RWPE2 (cell line): ENCODE measurements at regions not wholly inside any gene's neighbourhood (a gene's known extent, or its start where the extent isn't known, plus 50 kb on each side); places are given as distances from the start of the nearest gene placed in this dataset.
A peak's percentile ranks its signal among the peaks of the same experiment; 100 is the strongest.

Experiments
- ATAC-seq: fragments of 200-7000 bp; cut with Tn5 transposase; 3 replicates; pipeline ENCODE4 v1.9.1; 2021; ENCODE audit warnings: low read depth
- DNase-seq: peaks from one replicate; pipeline ENCODE4 v3.0.0-alpha.2; 2020; ENCODE audit warnings: low spot score
- H3K27ac ChIP-seq: fragments of 450-650 bp; 2 replicates; pipeline ENCODE4 v1.5.1; 2017; ENCODE audit warnings: mild to moderate bottlenecking; ENCODE audit not compliant: poor library complexity, severe bottlenecking
- H3K27me3 ChIP-seq: fragments of 250-450 bp; sonication (Bioruptor Pico); 2 replicates; pipeline ENCODE4 v1.5.1; 2021; ENCODE audit warnings: mild to moderate bottlenecking, moderate library complexity; ENCODE audit not compliant: insufficient read depth, poor library complexity, severe bottlenecking
- H3K36me3 ChIP-seq: fragments of 250-450 bp; sonication (Bioruptor Pico); 2 replicates; pipeline ENCODE4 v1.5.1; 2020; ENCODE audit warnings: low read depth, mild to moderate bottlenecking, moderate library complexity
- H3K4me1 ChIP-seq: fragments of 250-450 bp; sonication (Bioruptor Pico); 2 replicates; pipeline ENCODE4 v1.5.1; 2021; ENCODE audit warnings: mild to moderate bottlenecking, moderate library complexity; ENCODE audit not compliant: insufficient read depth, poor library complexity, severe bottlenecking
- H3K4me3 ChIP-seq: fragments of 250-450 bp; sonication (Bioruptor Pico); 2 replicates; pipeline ENCODE4 v1.5.1; 2021; ENCODE audit warnings: mild to moderate bottlenecking, moderate library complexity; ENCODE audit not compliant: severe bottlenecking
- H3K9me3 ChIP-seq: fragments of 250-450 bp; sonication (Bioruptor Pico); 2 replicates; pipeline ENCODE4 v1.5.1; 2021; ENCODE audit warnings: mild to moderate bottlenecking, moderate library complexity; ENCODE audit not compliant: severe bottlenecking
- CTCF ChIP-seq: fragments of 450-650 bp; IDR thresholded peaks from one replicate; pipeline ENCODE4 v1.5.1; 2017; ENCODE audit warnings: mild to moderate bottlenecking, moderate library complexity; ENCODE audit not compliant: poor library complexity, severe bottlenecking

GRCh38 chr14:29220566-29220965 lies 454.0 kb downstream of the FOXG1 start:
- TF ChIP-seq CTCF: no peak
- H3K4me3 ChIP-seq: no peak overlapping the region
- H3K36me3 ChIP-seq: no peaks in the 10 kb centered on the region
- no peaks in the 10 kb centered on the region for H3K9me3 ChIP-seq
- ATAC-seq: no peak
- no peak overlapping the region for H3K27ac ChIP-seq
- peaks cover 21% of the 10 kb centered on the region for H3K4me1 ChIP-seq
- DNase-seq: no peak
- peaks cover 9% of the 10 kb centered on the region for H3K27me3 ChIP-seq

DNA sequence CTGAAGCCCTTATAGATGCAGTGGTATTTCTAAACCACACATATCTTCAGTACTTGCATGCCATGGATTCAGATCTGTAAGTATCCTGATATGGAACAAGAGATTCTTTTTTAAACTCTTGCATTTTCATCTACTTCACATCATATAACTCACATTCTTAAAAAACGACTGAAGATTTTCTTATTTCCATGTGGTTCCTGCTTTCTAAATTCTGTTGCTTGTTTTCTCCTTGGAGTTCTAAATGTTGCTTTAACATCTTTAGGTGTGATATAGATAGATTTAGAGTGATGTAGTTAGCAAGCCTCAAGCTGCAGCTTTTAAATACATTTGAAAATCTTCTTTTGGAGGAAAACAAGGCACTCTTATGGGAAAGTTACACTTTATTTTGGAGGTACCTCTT lies 455.4 kb downstream of the FOXG1 start:
- TF ChIP-seq CTCF: no peak
- Histone ChIP-seq H3K27ac (no peak overlapping the region), H3K27me3 (peaks cover 9% of the 10 kb centered on the region), H3K4me3 (no peak overlapping the region), H3K4me1 (peaks cover 7% of the 10 kb centered on the region), H3K36me3 (no peaks in the 10 kb centered on the region), H3K9me3 (no peaks in the 10 kb centered on the region)
- no peak for ATAC-seq
- DNase-seq: no peak

DNA sequence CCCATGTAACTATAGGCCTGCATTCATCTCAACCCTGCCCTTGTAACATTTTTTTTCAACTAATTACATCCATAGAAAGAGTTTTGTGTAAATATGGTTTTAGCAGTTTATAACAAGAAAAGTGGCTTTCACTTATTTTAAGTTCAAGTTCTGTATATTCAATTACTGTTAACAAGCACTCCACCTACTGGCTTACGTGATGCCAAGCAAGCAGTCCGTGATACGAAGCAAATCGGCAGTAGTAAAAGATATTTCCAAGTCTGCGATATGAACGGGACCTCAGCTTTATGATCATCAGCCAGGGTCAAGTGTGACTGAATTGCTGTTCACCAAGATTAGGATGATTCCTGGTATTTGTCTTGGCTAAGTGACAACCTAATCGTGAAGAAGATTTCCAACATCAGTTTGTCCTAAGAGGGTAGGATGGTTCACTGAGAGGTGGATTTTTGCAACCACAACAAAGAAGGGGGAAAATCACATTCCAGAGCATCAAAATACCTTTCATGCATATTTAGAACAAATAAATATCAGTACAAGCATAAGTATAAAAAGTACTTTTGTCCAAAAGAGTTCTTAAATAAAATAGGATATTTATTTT lies 456.2 kb downstream of the FOXG1 start:
- Histone ChIP-seq H3K4me3 (no peak overlapping the region), H3K27me3 (peaks cover 9% of the 10 kb centered on the region), H3K9me3 (no peaks in the 10 kb centered on the region), H3K4me1 (no peaks in the 10 kb centered on the region), H3K36me3 (no peaks in the 10 kb centered on the region), H3K27ac (no peak overlapping the region)
- DNase-seq: no peak
- ATAC-seq: peak; percentile 75; the same call in 2 of the 3 replicates
- TF ChIP-seq CTCF: peak; percentile 94

GRCh38 chr14:29223947-29224346 lies 457.4 kb downstream of the FOXG1 start:
- H3K36me3 ChIP-seq: no peaks in the 10 kb centered on the region
- H3K9me3 ChIP-seq: no peaks in the 10 kb centered on the region
- H3K27me3 ChIP-seq: peaks cover 9% of the 10 kb centered on the region
- no peak for TF ChIP-seq CTCF
- no peak for DNase-seq
- no peak overlapping the region for H3K4me3 ChIP-seq
- no peak overlapping the region for H3K27ac ChIP-seq
- no peak for ATAC-seq
- H3K4me1 ChIP-seq: no peaks in the 10 kb centered on the region

DNA sequence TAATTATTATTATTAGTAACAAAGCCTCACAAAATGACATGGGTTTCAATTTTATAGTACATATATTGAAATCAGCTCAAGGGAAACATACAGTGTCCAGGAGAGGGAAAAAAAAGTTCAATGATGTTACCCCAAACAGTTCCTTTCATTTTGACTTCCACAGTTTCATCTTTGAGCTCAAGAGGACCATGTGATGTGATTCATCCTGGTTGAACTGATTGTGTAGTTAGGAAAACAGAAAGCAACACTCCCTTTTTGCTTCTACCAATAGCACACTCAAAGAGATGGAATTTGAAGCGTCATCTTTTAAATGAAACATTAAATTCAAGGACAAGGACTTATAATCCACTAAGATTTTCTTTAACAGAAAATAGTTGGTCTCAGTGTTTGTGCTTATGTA lies 461.0 kb downstream of the FOXG1 start:
- TF ChIP-seq CTCF: no peak
- no peak overlapping the region for H3K27ac ChIP-seq
- no peaks in the 10 kb centered on the region for H3K27me3 ChIP-seq
- no peaks in the 10 kb centered on the region for H3K36me3 ChIP-seq
- DNase-seq (no peak), ATAC-seq (no peak)
- no peak overlapping the region for H3K4me3 ChIP-seq
- H3K4me1 ChIP-seq: no peaks in the 10 kb centered on the region
- H3K9me3 ChIP-seq: no peaks in the 10 kb centered on the region
